GM12801 (cell line): ENCODE measurements at regions not wholly inside any gene's neighbourhood (a gene's known extent, or its start where the extent isn't known, plus 50 kb on each side); places are given as distances from the start of the nearest gene placed in this dataset.

Experiments used
- TF ChIP-seq, protein P1 (sequence below): IDR thresholded peaks from one replicate; pipeline ENCODE4 v1.5.1; 2011; ENCODE audit warnings: control low read depth; ENCODE audit not compliant: insufficient read length; ENCODE audit errors: extremely low read depth

DNA sequence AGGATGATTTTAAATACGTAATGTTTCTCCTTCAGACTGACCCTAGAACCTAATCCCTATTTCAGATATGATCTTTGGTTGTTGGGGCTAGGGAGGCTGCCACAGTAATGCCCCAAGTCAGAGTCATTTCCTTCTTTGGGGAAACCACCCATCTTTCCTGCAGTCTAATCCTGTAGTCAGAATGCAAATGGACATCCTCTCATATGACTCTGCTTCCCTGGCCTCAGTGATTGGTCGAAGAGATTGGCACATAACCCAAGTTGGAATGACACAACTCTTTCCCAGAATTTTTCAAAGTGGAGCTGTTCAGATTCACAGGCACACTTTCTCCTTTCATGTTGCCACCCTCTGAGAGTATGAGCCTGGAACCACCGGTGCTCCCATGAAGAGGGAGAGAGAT is 58.8 kb upstream of the ZNF644 start:
- TF ChIP-seq, protein P1, sequence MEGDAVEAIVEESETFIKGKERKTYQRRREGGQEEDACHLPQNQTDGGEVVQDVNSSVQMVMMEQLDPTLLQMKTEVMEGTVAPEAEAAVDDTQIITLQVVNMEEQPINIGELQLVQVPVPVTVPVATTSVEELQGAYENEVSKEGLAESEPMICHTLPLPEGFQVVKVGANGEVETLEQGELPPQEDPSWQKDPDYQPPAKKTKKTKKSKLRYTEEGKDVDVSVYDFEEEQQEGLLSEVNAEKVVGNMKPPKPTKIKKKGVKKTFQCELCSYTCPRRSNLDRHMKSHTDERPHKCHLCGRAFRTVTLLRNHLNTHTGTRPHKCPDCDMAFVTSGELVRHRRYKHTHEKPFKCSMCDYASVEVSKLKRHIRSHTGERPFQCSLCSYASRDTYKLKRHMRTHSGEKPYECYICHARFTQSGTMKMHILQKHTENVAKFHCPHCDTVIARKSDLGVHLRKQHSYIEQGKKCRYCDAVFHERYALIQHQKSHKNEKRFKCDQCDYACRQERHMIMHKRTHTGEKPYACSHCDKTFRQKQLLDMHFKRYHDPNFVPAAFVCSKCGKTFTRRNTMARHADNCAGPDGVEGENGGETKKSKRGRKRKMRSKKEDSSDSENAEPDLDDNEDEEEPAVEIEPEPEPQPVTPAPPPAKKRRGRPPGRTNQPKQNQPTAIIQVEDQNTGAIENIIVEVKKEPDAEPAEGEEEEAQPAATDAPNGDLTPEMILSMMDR, result no peak

DNA sequence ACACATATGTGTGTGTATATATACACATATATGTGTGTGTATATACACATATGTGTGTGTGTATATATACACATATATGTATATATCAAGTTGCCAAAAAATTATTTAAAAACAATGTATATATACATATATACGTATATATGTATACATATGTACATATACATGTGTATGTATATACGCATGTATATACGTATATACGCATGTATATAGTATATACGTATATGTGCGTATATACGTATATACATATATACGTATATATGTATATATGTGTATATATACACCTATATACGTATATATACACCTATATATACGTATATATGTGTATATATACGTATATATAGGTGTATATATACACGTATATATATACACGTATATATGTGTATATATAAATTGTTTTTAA is 57.0 kb upstream of the ZNF644 start:
- TF ChIP-seq, protein P1, result no peak

DNA sequence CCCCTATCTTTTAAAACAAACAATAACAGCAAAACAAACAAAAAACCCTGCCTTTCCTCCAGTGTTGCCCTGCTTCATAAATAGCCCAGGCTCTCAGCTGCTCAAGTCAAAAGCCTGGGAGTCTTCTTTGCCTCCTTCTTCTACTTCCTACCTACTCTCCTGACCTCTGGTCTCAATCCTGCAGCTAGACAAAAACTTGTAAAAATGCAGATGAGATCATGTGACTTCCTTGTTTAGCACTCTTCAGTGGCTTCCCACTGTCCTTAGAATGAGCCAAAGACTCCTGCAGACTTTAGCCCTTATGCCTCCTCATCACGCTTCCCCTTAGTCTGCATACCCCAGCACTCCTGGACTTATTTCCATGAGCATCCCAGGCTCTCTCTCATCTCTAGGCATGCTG is 55.0 kb upstream of the ZNF644 start:
- TF ChIP-seq, protein P1, result no peak

DNA sequence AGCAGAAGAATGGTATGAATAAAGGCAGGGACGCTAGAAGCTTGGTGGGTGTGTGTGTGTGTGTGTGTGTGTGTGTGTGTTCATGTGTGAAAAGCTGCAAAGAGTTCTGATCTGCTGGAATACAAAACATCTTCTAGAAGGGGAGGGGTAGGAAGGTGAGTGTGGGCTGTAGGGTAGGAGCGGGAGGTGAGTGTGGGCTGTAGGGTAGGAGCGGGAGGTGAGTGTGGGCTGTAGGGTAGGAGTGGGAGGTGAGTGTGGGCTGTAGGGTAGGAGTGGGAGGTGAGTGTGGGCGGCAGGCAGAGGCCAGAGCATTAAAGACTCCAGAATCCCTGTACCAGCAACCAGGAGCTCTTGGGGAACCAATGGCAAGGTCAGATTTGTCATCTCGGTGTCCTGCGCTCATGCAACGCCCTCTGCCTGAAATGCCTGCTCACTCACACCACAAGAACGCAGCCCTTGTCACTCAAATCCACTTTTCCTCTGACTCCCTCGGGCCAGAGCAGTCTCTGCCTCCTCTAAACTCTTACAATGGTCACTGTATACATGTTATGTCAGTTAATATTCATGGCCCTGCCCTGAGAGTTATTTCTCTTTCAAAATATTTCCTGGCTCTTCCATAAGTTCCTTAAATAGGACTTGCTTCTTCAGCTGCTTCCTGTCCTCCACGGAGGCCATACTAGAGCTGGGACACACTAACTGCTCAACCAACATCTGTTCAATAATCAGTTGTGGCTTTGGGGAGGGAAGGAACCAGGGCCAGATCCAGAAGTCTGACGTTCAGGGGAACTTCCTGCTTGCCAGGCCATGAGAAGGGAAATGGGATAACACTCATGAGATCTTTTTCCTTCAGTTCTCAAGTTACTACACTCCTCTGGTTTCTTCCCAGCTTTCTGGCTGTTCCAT is 53.6 kb upstream of the ZNF644 start:
- TF ChIP-seq, protein P1, result no peak

DNA sequence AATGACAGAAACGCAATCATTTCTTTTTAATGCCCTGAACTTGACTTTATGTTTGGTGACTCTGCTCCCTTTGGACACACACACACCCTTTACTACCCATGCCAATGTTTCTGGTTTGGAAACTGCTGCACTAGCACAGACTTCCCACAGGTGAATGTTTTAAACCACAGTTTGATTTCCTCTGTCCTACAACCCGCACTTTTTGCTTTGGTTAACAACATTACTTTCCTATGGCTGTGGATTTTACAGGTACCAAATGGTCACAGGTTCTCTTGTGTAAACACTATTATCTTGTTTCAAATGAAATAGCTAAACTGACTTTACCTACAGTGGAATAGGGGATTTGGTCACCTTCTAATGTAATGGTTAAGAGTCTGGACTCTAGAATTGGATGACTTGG is 51.5 kb upstream of the ZNF644 start:
- TF ChIP-seq, protein P1, result no peak

DNA sequence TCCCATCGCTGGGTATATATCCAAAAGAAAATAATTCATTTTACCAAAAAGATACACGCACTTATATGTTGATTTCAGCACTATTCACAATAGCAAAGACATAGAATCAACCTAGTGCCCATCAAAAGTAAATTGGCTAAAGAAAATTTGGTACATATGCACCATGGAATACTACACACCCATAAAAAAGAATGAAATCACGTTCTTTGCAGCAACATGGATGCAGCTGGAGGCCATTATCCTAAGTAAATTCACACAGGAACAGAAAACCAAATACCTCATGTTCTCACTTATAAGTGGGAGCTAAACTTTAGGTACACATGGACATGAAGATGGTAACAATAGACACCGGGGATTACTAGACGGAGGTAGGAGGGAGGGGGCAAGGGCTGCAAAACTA is 50.0 kb upstream of the ZNF644 start:
- TF ChIP-seq, protein P1, result no peak
